Esophagus muscularis mucosa (tissue), 4 donors: ENCODE measurements at regions not wholly inside any gene's neighbourhood (a gene's known extent, or its start where the extent isn't known, plus 50 kb on each side); places are given as distances from the start of the nearest gene placed in this dataset.

Experiments used
- DNase-seq: peaks from one replicate; pipeline ENCODE4 v3.0.0-alpha.2; 2017; ENCODE audit errors: extremely low spot score
- H3K27ac ChIP-seq, 4 donors: fragments of 200-600 bp; sonication (generic); replicated peaks in 1 of 4; 1 replicate in 3 of 4; 2 replicates in 1 of 4; pipeline ENCODE4 v1.5.1; 2016 to 2019; ENCODE audit warnings: mild to moderate bottlenecking in 1 of 4
- H3K27me3 ChIP-seq, 4 donors: fragments of 200-600 bp; sonication (generic); one replicate each; pipeline versions ENCODE4 v1.5.1 to v1.6.0; 2016 to 2019
- H3K36me3 ChIP-seq, 4 donors: fragments of 200-600 bp; sonication (generic); one replicate each; pipeline ENCODE4 v1.5.1; 2016 to 2019
- H3K4me1 ChIP-seq, 4 donors: fragments of 200-600 bp; sonication (generic); one replicate each; pipeline ENCODE4 v1.5.1; 2016 to 2019
- H3K4me3 ChIP-seq, 4 donors: fragments of 200-600 bp; sonication (generic); 1 replicate in 2 of 4; 2 replicates in 2 of 4; pipeline ENCODE4 v1.5.1; 2016 to 2019; ENCODE audit warnings: mild to moderate bottlenecking in 4 of 4, moderate library complexity in 1 of 4
- H3K9me3 ChIP-seq, 4 donors: fragments of 200-600 bp; sonication (generic); 1 replicate in 3 of 4; 2 replicates in 1 of 4; pipeline ENCODE4 v1.5.1; 2016 to 2019
- CTCF ChIP-seq, 3 experiments: fragments of 200-600 bp in 2 of 3; fragments of 450-650 bp in 1 of 3; sonication (generic) in 2 of 3; IDR thresholded peaks; one replicate each; pipeline ENCODE4 v1.5.1; 2017 to 2019; ENCODE audit warnings: antibody characterized with exemption in 3 of 3, mild to moderate bottlenecking in 2 of 3, moderate library complexity in 1 of 3
- EP300 ChIP-seq: sonication (generic); formaldehyde crosslinking; IDR thresholded peaks from one replicate; pipeline ENCODE4 v1.6.1; 2017; ENCODE audit warnings: antibody characterized with exemption
- POLR2A ChIP-seq: fragments of 450-650 bp; IDR thresholded peaks from one replicate; pipeline ENCODE4 v1.6.1; 2017; ENCODE audit warnings: antibody characterized with exemption, moderate library complexity, mild to moderate bottlenecking, low read depth
- POLR2AphosphoS5 ChIP-seq, 2 donors: sonication (generic); formaldehyde crosslinking; IDR thresholded peaks; one replicate each; pipeline ENCODE4 v1.6.1; 2017; ENCODE audit warnings: antibody characterized with exemption in 2 of 2
- WGBS: methylation state at CpG from one replicate; pipeline ENCODE4 v1.1.5; 2018; 5-methylcytosine and 5-hydroxymethylcytosine counted together
- intact Hi-C: fragments of 100-400 bp; cut with DNase I; formaldehyde crosslinking; loops from one replicate; pipeline ENCODE4 v1.15.1; 2023

DNA sequence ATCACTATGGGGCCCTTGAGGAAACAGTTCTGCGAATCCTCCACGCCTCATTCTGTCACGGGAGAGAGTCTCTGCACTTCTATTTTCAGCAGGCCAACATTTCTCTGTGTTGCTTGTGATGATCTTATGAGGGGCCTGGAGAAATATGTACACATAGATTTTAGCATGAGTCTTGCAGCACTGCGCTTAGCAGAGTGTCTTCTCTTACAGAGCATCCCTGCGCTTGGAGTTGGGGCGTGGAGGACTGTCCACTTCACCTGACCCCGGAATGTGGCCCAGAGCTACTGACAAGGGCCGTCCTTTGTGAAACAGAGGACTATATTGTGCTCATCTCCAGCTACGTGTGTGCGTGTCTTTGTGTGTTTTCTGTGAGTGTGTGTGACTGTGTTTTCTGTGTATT lies 428.2 kb upstream of the IRX4 start:
- WGBS, result 78% methylated on average over 10 of the region's 10 CpGs
- peaks cover 0 to 14% (median 8%) of the 10 kb centered on the region in 4 donors for H3K9me3 ChIP-seq
- no peak for TF ChIP-seq CTCF (IDR thresholded peaks at IDR 0.05)
- no peak for TF ChIP-seq EP300
- no peak for TF ChIP-seq POLR2A
- TF ChIP-seq POLR2AphosphoS5 (IDR thresholded peaks at IDR 0.05), result no peak
- DNase-seq, result no peak
- no peaks in the 10 kb centered on the region for H3K36me3 ChIP-seq
- no peaks in the 10 kb centered on the region for H3K27me3 ChIP-seq
- intact Hi-C loops, result no loop called here
- no peaks in the 10 kb centered on the region for H3K4me1 ChIP-seq
- H3K4me3 ChIP-seq, result no peak overlapping the region
- H3K27ac ChIP-seq, result no peak overlapping the region

GRCh38 chr5:2307631-2308030 lies 424.9 kb upstream of the IRX4 start:
- Histone ChIP-seq H3K36me3 (no peaks in the 10 kb centered on the region), H3K4me1 (no peaks in the 10 kb centered on the region), H3K27ac (no peak overlapping the region), H3K4me3 (no peak overlapping the region), H3K9me3 (peaks cover 0 to 4% (median 0%) of the 10 kb centered on the region in 4 donors), H3K27me3 (no peaks in the 10 kb centered on the region)
- TF ChIP-seq POLR2AphosphoS5 (IDR thresholded peaks at IDR 0.05), result no peak
- no peak for TF ChIP-seq EP300
- no peak for TF ChIP-seq CTCF (IDR thresholded peaks at IDR 0.05)
- no peak for TF ChIP-seq POLR2A
- no peak for DNase-seq
- intact Hi-C loops, result no loop called here
- 100% methylated on average over 1 of the region's 5 CpGs for WGBS

- WGBS, result 80% methylated on average over 6 of the region's 6 CpGs
- Histone ChIP-seq H3K4me3 (no peak overlapping the region), H3K27me3 (peaks cover 0 to 6% (median 0%) of the 10 kb centered on the region in 4 donors), H3K36me3 (no peaks in the 10 kb centered on the region), H3K27ac (no peak overlapping the region), H3K9me3 (peaks cover 0 to 4% (median 0%) of the 10 kb centered on the region in 4 donors), H3K4me1 (no peaks in the 10 kb centered on the region)
- TF ChIP-seq CTCF (IDR thresholded peaks at IDR 0.05), result no peak
- TF ChIP-seq POLR2AphosphoS5 (IDR thresholded peaks at IDR 0.05), result no peak
- TF ChIP-seq EP300, result no peak
- no peak for TF ChIP-seq POLR2A
- no peak for DNase-seq
- intact Hi-C loops, result no loop called here
Measured at GRCh38 chr5:2306711-2307110, 424.0 kb upstream of the IRX4 start.

- 50% methylated on average over 14 of the region's 14 CpGs for WGBS
- Histone ChIP-seq H3K9me3 (peaks cover 0 to 4% (median 0%) of the 10 kb centered on the region in 4 donors), H3K4me3 (no peak overlapping the region), H3K36me3 (no peaks in the 10 kb centered on the region), H3K27ac (no peak overlapping the region), H3K4me1 (no peaks in the 10 kb centered on the region), H3K27me3 (peaks cover 0 to 27% (median 0%) of the 10 kb centered on the region in 4 donors)
- intact Hi-C loops, result no loop called here
- DNase-seq, result no peak
- no peak for TF ChIP-seq CTCF (IDR thresholded peaks at IDR 0.05)
- no peak for TF ChIP-seq POLR2A
- no peak for TF ChIP-seq EP300
- TF ChIP-seq POLR2AphosphoS5 (IDR thresholded peaks at IDR 0.05), result no peak
Measured at GRCh38 chr5:2303431-2304100, 420.8 kb upstream of the IRX4 start.

GRCh38 chr5:2302169-2302568 lies 419.4 kb upstream of the IRX4 start:
- TF ChIP-seq POLR2AphosphoS5 (IDR thresholded peaks at IDR 0.05), result no peak
- TF ChIP-seq POLR2A, result no peak
- no peak for TF ChIP-seq CTCF (IDR thresholded peaks at IDR 0.05)
- no peak for TF ChIP-seq EP300
- no peak overlapping the region for H3K27ac ChIP-seq
- intact Hi-C loops, result no loop called here
- no peaks in the 10 kb centered on the region for H3K9me3 ChIP-seq
- peaks cover 0 to 33% (median 0%) of the 10 kb centered on the region in 4 donors for H3K27me3 ChIP-seq
- no peaks in the 10 kb centered on the region for H3K4me1 ChIP-seq
- DNase-seq, result no peak
- no peaks in the 10 kb centered on the region for H3K36me3 ChIP-seq
- H3K4me3 ChIP-seq, result no peak overlapping the region
- WGBS, result 85% methylated on average over 16 of the region's 16 CpGs
